Esophagus muscularis mucosa (tissue), 4 donors: ENCODE measurements at regions not wholly inside any gene's neighbourhood (a gene's known extent, or its start where the extent isn't known, plus 50 kb on each side); places are given as distances from the start of the nearest gene placed in this dataset.

Experiments used
- DNase-seq: peaks from one replicate; pipeline ENCODE4 v3.0.0-alpha.2; 2017; ENCODE audit errors: extremely low spot score
- H3K27ac ChIP-seq, 4 donors: fragments of 200-600 bp; sonication (generic); replicated peaks in 1 of 4; 1 replicate in 3 of 4; 2 replicates in 1 of 4; pipeline ENCODE4 v1.5.1; 2016 to 2019; ENCODE audit warnings: mild to moderate bottlenecking in 1 of 4
- H3K27me3 ChIP-seq, 4 donors: fragments of 200-600 bp; sonication (generic); one replicate each; pipeline versions ENCODE4 v1.5.1 to v1.6.0; 2016 to 2019
- H3K36me3 ChIP-seq, 4 donors: fragments of 200-600 bp; sonication (generic); one replicate each; pipeline ENCODE4 v1.5.1; 2016 to 2019
- H3K4me1 ChIP-seq, 4 donors: fragments of 200-600 bp; sonication (generic); one replicate each; pipeline ENCODE4 v1.5.1; 2016 to 2019
- H3K4me3 ChIP-seq, 4 donors: fragments of 200-600 bp; sonication (generic); 1 replicate in 2 of 4; 2 replicates in 2 of 4; pipeline ENCODE4 v1.5.1; 2016 to 2019; ENCODE audit warnings: mild to moderate bottlenecking in 4 of 4, moderate library complexity in 1 of 4
- H3K9me3 ChIP-seq, 4 donors: fragments of 200-600 bp; sonication (generic); 1 replicate in 3 of 4; 2 replicates in 1 of 4; pipeline ENCODE4 v1.5.1; 2016 to 2019
- CTCF ChIP-seq, 3 experiments: fragments of 200-600 bp in 2 of 3; fragments of 450-650 bp in 1 of 3; sonication (generic) in 2 of 3; IDR thresholded peaks; one replicate each; pipeline ENCODE4 v1.5.1; 2017 to 2019; ENCODE audit warnings: antibody characterized with exemption in 3 of 3, mild to moderate bottlenecking in 2 of 3, moderate library complexity in 1 of 3
- EP300 ChIP-seq: sonication (generic); formaldehyde crosslinking; IDR thresholded peaks from one replicate; pipeline ENCODE4 v1.6.1; 2017; ENCODE audit warnings: antibody characterized with exemption
- POLR2A ChIP-seq: fragments of 450-650 bp; IDR thresholded peaks from one replicate; pipeline ENCODE4 v1.6.1; 2017; ENCODE audit warnings: antibody characterized with exemption, moderate library complexity, mild to moderate bottlenecking, low read depth
- POLR2AphosphoS5 ChIP-seq, 2 donors: sonication (generic); formaldehyde crosslinking; IDR thresholded peaks; one replicate each; pipeline ENCODE4 v1.6.1; 2017; ENCODE audit warnings: antibody characterized with exemption in 2 of 2
- WGBS: methylation state at CpG from one replicate; pipeline ENCODE4 v1.1.5; 2018; 5-methylcytosine and 5-hydroxymethylcytosine counted together
- intact Hi-C: fragments of 100-400 bp; cut with DNase I; formaldehyde crosslinking; loops from one replicate; pipeline ENCODE4 v1.15.1; 2023

GRCh38 chr10:110366635-110367034 lies 61.9 kb upstream of the SMNDC1 start:
- no peaks in the 10 kb centered on the region for H3K9me3 ChIP-seq
- DNase-seq = no peak
- TF ChIP-seq CTCF (IDR thresholded peaks at IDR 0.05) = no peak
- TF ChIP-seq POLR2AphosphoS5 (IDR thresholded peaks at IDR 0.05) = no peak
- TF ChIP-seq POLR2A = no peak
- no peak for TF ChIP-seq EP300
- intact Hi-C loops = no loop called here
- H3K4me1 ChIP-seq = no peaks in the 10 kb centered on the region
- no peak overlapping the region for H3K4me3 ChIP-seq
- no peaks in the 10 kb centered on the region for H3K27me3 ChIP-seq
- no peak overlapping the region for H3K27ac ChIP-seq
- no peaks in the 10 kb centered on the region for H3K36me3 ChIP-seq
- WGBS = 92% methylated on average over 4 of the region's 4 CpGs

- Histone ChIP-seq H3K9me3 (no peaks in the 10 kb centered on the region), H3K4me3 (no peak overlapping the region), H3K27me3 (no peaks in the 10 kb centered on the region), H3K27ac (no peak overlapping the region), H3K4me1 (no peaks in the 10 kb centered on the region), H3K36me3 (no peaks in the 10 kb centered on the region)
- TF ChIP-seq CTCF (IDR thresholded peaks at IDR 0.05) (no peak), POLR2A (no peak), POLR2AphosphoS5 (IDR thresholded peaks at IDR 0.05) (no peak), EP300 (no peak)
- intact Hi-C loops = no loop called here
- DNase-seq = no peak
- WGBS = 65% methylated on average over 4 of the region's 4 CpGs
These were observed 63.3 kb upstream of the SMNDC1 start for GRCh38 chr10:110368002-110368401.

GRCh38 chr10:110368556-110368955 lies 63.8 kb upstream of the SMNDC1 start:
- TF ChIP-seq EP300 = no peak
- TF ChIP-seq POLR2A = no peak
- H3K4me3 ChIP-seq = no peak overlapping the region
- DNase-seq = no peak
- H3K27me3 ChIP-seq = no peaks in the 10 kb centered on the region
- no peaks in the 10 kb centered on the region for H3K9me3 ChIP-seq
- WGBS = 54% methylated on average over 3 of the region's 3 CpGs
- H3K36me3 ChIP-seq = no peaks in the 10 kb centered on the region
- H3K4me1 ChIP-seq = no peaks in the 10 kb centered on the region
- no peak overlapping the region for H3K27ac ChIP-seq
- intact Hi-C loops = no loop called here

- Histone ChIP-seq H3K4me1 (no peaks in the 10 kb centered on the region), H3K27ac (no peak overlapping the region), H3K36me3 (no peaks in the 10 kb centered on the region), H3K9me3 (no peaks in the 10 kb centered on the region), H3K27me3 (no peaks in the 10 kb centered on the region), H3K4me3 (no peak overlapping the region)
- no peak for DNase-seq
- intact Hi-C loops = no loop called here
- 69% methylated on average over 4 of the region's 4 CpGs for WGBS
- TF ChIP-seq EP300 (no peak), POLR2AphosphoS5 (IDR thresholded peaks at IDR 0.05) (no peak), CTCF (IDR thresholded peaks at IDR 0.05) (no peak), POLR2A (no peak)
These were observed 65.3 kb upstream of the SMNDC1 start for GRCh38 chr10:110370006-110370405.

- intact Hi-C loops = no loop called here
- 63% methylated on average over 1 of the region's 1 CpG for WGBS
These were observed 67.9 kb upstream of the SMNDC1 start for GRCh38 chr10:110372656-110373055.

More at GRCh38 chr10:110372656-110373055, 67.9 kb upstream of the SMNDC1 start:
- no peak overlapping the region for H3K4me3 ChIP-seq
- no peaks in the 10 kb centered on the region for H3K27me3 ChIP-seq
- TF ChIP-seq CTCF (IDR thresholded peaks at IDR 0.05) = no peak
- TF ChIP-seq POLR2AphosphoS5 (IDR thresholded peaks at IDR 0.05) = no peak
- no peak for TF ChIP-seq EP300
- no peak overlapping the region for H3K27ac ChIP-seq
- no peak for DNase-seq
- H3K4me1 ChIP-seq = peaks cover 0 to 6% (median 2%) of the 10 kb centered on the region in 4 donors
- no peaks in the 10 kb centered on the region for H3K36me3 ChIP-seq
- no peaks in the 10 kb centered on the region for H3K9me3 ChIP-seq
